Stomach (tissue), 8 donors: ENCODE measurements at regions not wholly inside any gene's neighbourhood (a gene's known extent, or its start where the extent isn't known, plus 50 kb on each side); places are given as distances from the start of the nearest gene placed in this dataset.

ENCODE experiments used
- DNase-seq, 2 donors: peaks; one replicate each; pipeline versions ENCODE4 v3.0.0 to v3.0.0-alpha.2; 2013 to 2019
- H3K27ac ChIP-seq, 5 donors: fragments of 200-600 bp in 4 of 5; sonication (generic) in 4 of 5; one replicate each; pipeline ENCODE4 v1.5.1; 2013 to 2019; ENCODE audit warnings: mild to moderate bottlenecking in 1 of 5, moderate library complexity in 1 of 5
- H3K27me3 ChIP-seq, 3 donors: fragments of 200-600 bp; sonication (generic); one replicate each; pipeline ENCODE4 v1.5.1; 2017 to 2019; ENCODE audit warnings: mixed run types in 1 of 3
- H3K36me3 ChIP-seq, 4 donors: fragments of 200-600 bp; sonication (generic); 1 replicate in 3 of 4; 2 replicates in 1 of 4; pipeline ENCODE4 v1.5.1; 2016 to 2019
- H3K4me1 ChIP-seq, 4 donors: fragments of 200-600 bp; sonication (generic); one replicate each; pipeline ENCODE4 v1.5.1; 2016 to 2019
- H3K4me3 ChIP-seq, 4 donors: fragments of 200-600 bp; sonication (generic) in 3 of 4; one replicate each; pipeline ENCODE4 v1.5.1; 2016 to 2019; ENCODE audit warnings: mild to moderate bottlenecking in 1 of 4
- H3K9me3 ChIP-seq, 4 donors: fragments of 200-600 bp; sonication (generic); one replicate each; pipeline ENCODE4 v1.5.1; 2016 to 2019
- CTCF ChIP-seq, 7 experiments: fragments of 450-650 bp in 4 of 7; fragments of 200-600 bp in 3 of 7; sonication (generic) in 3 of 7; IDR thresholded peaks; one replicate each; pipeline ENCODE4 v1.5.1; 2016 to 2019; ENCODE audit warnings: antibody characterized with exemption in 7 of 7, control low read depth in 2 of 7, mild to moderate bottlenecking in 1 of 7
- EP300 ChIP-seq: sonication (generic); formaldehyde crosslinking; IDR thresholded peaks from one replicate; pipeline ENCODE4 v1.6.1; 2017; ENCODE audit warnings: antibody characterized with exemption
- POLR2A ChIP-seq, 4 donors: fragments of 450-650 bp; IDR thresholded peaks; one replicate each; pipeline ENCODE4 v1.6.1; 2016; ENCODE audit warnings: antibody characterized with exemption in 4 of 4, control low read depth in 2 of 4, mild to moderate bottlenecking in 1 of 4, moderate library complexity in 1 of 4
- POLR2AphosphoS5 ChIP-seq, 3 donors: sonication (generic); formaldehyde crosslinking; IDR thresholded peaks; one replicate each; pipeline ENCODE4 v1.6.1; 2016; ENCODE audit warnings: antibody characterized with exemption in 3 of 3
- WGBS, 5 donors: extraction: QIAGEN DNeasy Blood & Tissue Kit in 3 of 5; methylation state at CpG; one replicate each; pipeline versions ENCODE4 v1.1.5 to v1.1.7; 2013 to 2018; 5-methylcytosine and 5-hydroxymethylcytosine counted together
- intact Hi-C: fragments of 100-400 bp; cut with DNase I; formaldehyde crosslinking; loops from one replicate; pipeline ENCODE4 v1.15.1; 2023; ENCODE audit warnings: low total_unique reads
- donor health status: healthy with polysubstance abuse.
- donor health status: Bipolar disorder and iron deficiency.
- donor health status: healthy.

- no peak overlapping the region for H3K4me3 ChIP-seq
- H3K4me1 ChIP-seq: no peaks in the 10 kb centered on the region
- intact Hi-C loops: no loop called here
- peaks cover 0 to 21% (median 11%) of the 10 kb centered on the region in 4 donors for H3K9me3 ChIP-seq
- 29 to 49% (median 30%) methylated on average over 3 of the region's 3 CpGs for WGBS, 5 donors
- DNase-seq: peak in 1 of 2 donors; percentile 13
- TF ChIP-seq POLR2A (IDR thresholded peaks at IDR 0.05) (no peak), CTCF (IDR thresholded peaks at IDR 0.05) (peak in 2 of 7 experiments; percentile 10 to 12)
- H3K27me3 ChIP-seq: peaks cover 0 to 9% (median 0%) of the 10 kb centered on the region in 3 donors
- no peaks in the 10 kb centered on the region for H3K36me3 ChIP-seq
- H3K27ac ChIP-seq: no peak overlapping the region
These were observed 91.3 kb downstream of the UQCRFS1 start for GRCh38 chr19:29121684-29122083.

- DNase-seq: peak in 1 of 2 donors; percentile 53
- intact Hi-C loops: no loop called here
- Histone ChIP-seq H3K9me3 (peaks cover 0 to 20% (median 10%) of the 10 kb centered on the region in 4 donors), H3K4me1 (no peaks in the 10 kb centered on the region), H3K36me3 (no peaks in the 10 kb centered on the region), H3K4me3 (no peak overlapping the region), H3K27me3 (no peaks in the 10 kb centered on the region), H3K27ac (no peak overlapping the region)
- TF ChIP-seq EP300: no peak
- no peak for TF ChIP-seq POLR2A (IDR thresholded peaks at IDR 0.05)
- no peak for TF ChIP-seq POLR2AphosphoS5 (IDR thresholded peaks at IDR 0.05)
- TF ChIP-seq CTCF (IDR thresholded peaks at IDR 0.05): no peak
- 51 to 69% (median 54%) methylated on average over 6 of the region's 6 CpGs for WGBS, 5 donors
These were observed 92.5 kb downstream of the UQCRFS1 start for GRCh38 chr19:29120466-29120865.

GRCh38 chr19:29119590-29119989 lies 93.4 kb downstream of the UQCRFS1 start:
- Histone ChIP-seq H3K9me3 (peaks cover 0 to 17% (median 9%) of the 10 kb centered on the region in 4 donors), H3K27ac (no peak overlapping the region), H3K27me3 (no peaks in the 10 kb centered on the region), H3K4me1 (no peaks in the 10 kb centered on the region), H3K4me3 (no peak overlapping the region), H3K36me3 (no peaks in the 10 kb centered on the region)
- TF ChIP-seq CTCF (IDR thresholded peaks at IDR 0.05): no peak
- TF ChIP-seq POLR2A (IDR thresholded peaks at IDR 0.05): no peak
- TF ChIP-seq POLR2AphosphoS5 (IDR thresholded peaks at IDR 0.05): no peak
- TF ChIP-seq EP300: no peak
- peak in 1 of 2 donors; percentile 31 for DNase-seq
- intact Hi-C loops: no loop called here
- WGBS, 5 donors: 47 to 64% (median 58%) methylated on average over 9 of the region's 9 CpGs

GRCh38 chr19:29118389-29118788 lies 94.6 kb downstream of the UQCRFS1 start:
- no peak for DNase-seq
- Histone ChIP-seq H3K4me3 (no peak overlapping the region), H3K9me3 (peaks cover 0 to 11% (median 1%) of the 10 kb centered on the region in 4 donors), H3K27ac (no peak overlapping the region), H3K36me3 (no peaks in the 10 kb centered on the region), H3K27me3 (peaks cover 0 to 2% (median 0%) of the 10 kb centered on the region in 3 donors), H3K4me1 (no peaks in the 10 kb centered on the region)
- intact Hi-C loops: no loop called here
- TF ChIP-seq EP300 (no peak), POLR2AphosphoS5 (IDR thresholded peaks at IDR 0.05) (no peak), CTCF (IDR thresholded peaks at IDR 0.05) (no peak), POLR2A (IDR thresholded peaks at IDR 0.05) (no peak)
- WGBS, 5 donors: 35 to 50% (median 44%) methylated on average over 3 of the region's 3 CpGs
